CD4-positive, alpha-beta T cell (primary cell): ENCODE measurements at regions not wholly inside any gene's neighbourhood (a gene's known extent, or its start where the extent isn't known, plus 50 kb on each side); places are given as distances from the start of the nearest gene placed in this dataset.

Source experiments
- ATAC-seq: fragments of 200-7000 bp; cut with Tn5 transposase; one replicate; pipeline ENCODE4 v1.10.0; 2022; ENCODE audit warnings: mild to moderate bottlenecking; ENCODE audit not compliant: poor library complexity
- CTCF ChIA-PET: fragments of 350-600 bp; sonication (Branson Sonifier 250); formaldehyde crosslinking; loops from one replicate; lab custom pipeline; 2021; ENCODE audit warnings: antibody characterized with exemption, inconsistent platforms; lab: Charles Lee
- POLR2A ChIA-PET: fragments of 350-600 bp; sonication (Branson Sonifier 250); formaldehyde crosslinking; loops from one replicate; lab custom pipeline; 2021; ENCODE audit warnings: antibody characterized with exemption, inconsistent platforms; lab: Charles Lee
- DNase-seq, 14 experiments: peaks; one replicate each; pipeline ENCODE4 v3.0.0-alpha.2; 2013 to 2020; ENCODE audit warnings: mixed read lengths in 2 of 14
- H3K27ac ChIP-seq, 2 donors: one replicate each; pipeline versions ENCODE4 v1.5.1 to v1.7.0; 2013; ENCODE audit warnings: low read length in 2 of 2, low read depth in 1 of 2, mild to moderate bottlenecking in 1 of 2
- H3K27me3 ChIP-seq, 2 experiments: 1 replicate in 1 of 2; 2 replicates in 1 of 2; pipeline versions ENCODE4 v1.6.1 to v1.7.0; 2013; ENCODE audit warnings: low read length in 2 of 2, control low read depth in 1 of 2, mild to moderate bottlenecking in 1 of 2, moderate library complexity in 1 of 2; ENCODE audit not compliant: insufficient read depth in 2 of 2, control insufficient read depth in 1 of 2
- H3K36me3 ChIP-seq: one replicate; pipeline ENCODE4 v1.6.1; 2013; ENCODE audit warnings: low read length, control low read depth; ENCODE audit not compliant: insufficient read depth
- H3K4me1 ChIP-seq: one replicate; pipeline ENCODE4 v1.6.1; 2013; ENCODE audit warnings: low read length, control low read depth; ENCODE audit not compliant: insufficient read depth
- H3K4me3 ChIP-seq: one replicate; pipeline ENCODE4 v1.5.1; 2013; ENCODE audit warnings: mild to moderate bottlenecking, low read length, moderate library complexity
- H3K9me3 ChIP-seq, 2 experiments: 1 replicate in 1 of 2; 2 replicates in 1 of 2; pipeline versions ENCODE4 v1.6.1 to v1.7.0; 2013; ENCODE audit warnings: low read length in 2 of 2, mild to moderate bottlenecking in 2 of 2, control low read depth in 1 of 2, moderate library complexity in 1 of 2; ENCODE audit not compliant: control insufficient read depth in 1 of 2, insufficient read depth in 1 of 2
- H3K27ac Mint-ChIP-seq: one replicate; pipeline ENCODE4 v1.8.0; 2020; ENCODE audit warnings: mixed read lengths
- H3K27me3 Mint-ChIP-seq: one replicate; pipeline ENCODE4 v1.8.0; 2021; ENCODE audit warnings: mixed read lengths
- H3K36me3 Mint-ChIP-seq: one replicate; pipeline ENCODE4 v1.8.0; 2021; ENCODE audit warnings: low read depth, mixed read lengths
- H3K4me1 Mint-ChIP-seq: one replicate; pipeline ENCODE4 v1.8.0; 2021; ENCODE audit warnings: low read depth, mixed read lengths
- H3K4me3 Mint-ChIP-seq: one replicate; pipeline ENCODE4 v1.8.0; 2020; ENCODE audit warnings: mild to moderate bottlenecking, mixed read lengths
- H3K9me3 Mint-ChIP-seq: one replicate; pipeline ENCODE4 v1.8.0; 2020; ENCODE audit warnings: mixed read lengths
- CTCF ChIP-seq: fragments of 200-600 bp; IDR thresholded peaks from one replicate; pipeline ENCODE4 v1.8.0; 2022; ENCODE audit warnings: antibody characterized with exemption, mild to moderate bottlenecking
- intact Hi-C, 2 experiments: fragments of 100-400 bp; cut with DNase I in 1 of 2; cut with micrococcal nuclease in 1 of 2; formaldehyde crosslinking; loops; one replicate each; pipeline versions ENCODE4 v1.15.1 to v1.9.0; 2023 to 2025; cut with DNase I, micrococcal nuclease

- Histone ChIP-seq H3K4me3 (no peak overlapping the region), H3K9me3 (no peaks in the 10 kb centered on the region), H3K36me3 (no peaks in the 10 kb centered on the region), H3K4me1 (no peaks in the 10 kb centered on the region), H3K27me3 (no peaks in the 10 kb centered on the region), H3K27ac (no peak overlapping the region)
- ChIA-PET POLR2A (no interaction called here), CTCF (no interaction called here)
- no peak for DNase-seq
- Mint-ChIP-seq H3K4me1 (no peaks in the 10 kb centered on the region), H3K27me3 (no peaks in the 10 kb centered on the region), H3K27ac (no peak overlapping the region), H3K4me3 (no peak overlapping the region), H3K9me3 (no peaks in the 10 kb centered on the region), H3K36me3 (no peaks in the 10 kb centered on the region)
- intact Hi-C loops: no loop called here
- TF ChIP-seq CTCF: no peak
- no peak for ATAC-seq
Observed at GRCh38 chr6:113362301-113363047, 494.7 kb upstream of the MARCKS start.

- no peaks in the 10 kb centered on the region for H3K36me3 Mint-ChIP-seq
- no peak for TF ChIP-seq CTCF
- no peaks in the 10 kb centered on the region for H3K27me3 Mint-ChIP-seq
- Histone ChIP-seq H3K36me3 (no peaks in the 10 kb centered on the region), H3K27me3 (no peaks in the 10 kb centered on the region), H3K4me1 (no peaks in the 10 kb centered on the region), H3K9me3 (no peaks in the 10 kb centered on the region), H3K4me3 (no peak overlapping the region), H3K27ac (no peak overlapping the region)
- CTCF ChIA-PET: no interaction called here
- H3K4me1 Mint-ChIP-seq: no peaks in the 10 kb centered on the region
- H3K4me3 Mint-ChIP-seq: no peak overlapping the region
- no peak overlapping the region for H3K27ac Mint-ChIP-seq
- DNase-seq: no peak
- POLR2A ChIA-PET: no interaction called here
- intact Hi-C loops: no loop called here
- ATAC-seq: no peak
- H3K9me3 Mint-ChIP-seq: no peaks in the 10 kb centered on the region
Observed at GRCh38 chr6:113363048-113363798, 493.9 kb upstream of the MARCKS start.

- Mint-ChIP-seq H3K9me3 (no peaks in the 10 kb centered on the region), H3K4me1 (no peaks in the 10 kb centered on the region), H3K27me3 (no peaks in the 10 kb centered on the region), H3K27ac (no peak overlapping the region), H3K4me3 (no peak overlapping the region), H3K36me3 (no peaks in the 10 kb centered on the region)
- Histone ChIP-seq H3K36me3 (no peaks in the 10 kb centered on the region), H3K4me3 (no peak overlapping the region), H3K9me3 (no peaks in the 10 kb centered on the region), H3K27me3 (no peaks in the 10 kb centered on the region), H3K4me1 (no peaks in the 10 kb centered on the region), H3K27ac (no peak overlapping the region)
- ChIA-PET POLR2A (no interaction called here), CTCF (no interaction called here)
- ATAC-seq: no peak
- no peak for TF ChIP-seq CTCF
- intact Hi-C loops: no loop called here
- no peak for DNase-seq
Observed at GRCh38 chr6:113363866-113364265, 493.3 kb upstream of the MARCKS start.
